SK-N-SH treated with all-trans-retinoic acid at 6 μM for 48 hours (cell line): ENCODE measurements at regions not wholly inside any gene's neighbourhood (a gene's known extent, or its start where the extent isn't known, plus 50 kb on each side); places are given as distances from the start of the nearest gene placed in this dataset.

Experiments used
- ATAC-seq: fragments of 200-7000 bp; cut with Tn5 transposase; 3 replicates; pipeline ENCODE4 v1.9.1; 2020; ENCODE audit warnings: mild to moderate bottlenecking, moderate library complexity
- ARNTL ChIP-seq: fragments of 450-650 bp; formaldehyde crosslinking; IDR thresholded peaks from 2 replicates; pipeline ENCODE4 v1.5.0; 2020; ENCODE audit warnings: low read depth, mild to moderate bottlenecking, moderate library complexity, borderline replicate concordance
- BACH2 ChIP-seq: fragments of 250-450 bp; sonication (Bioruptor Pico); IDR thresholded peaks from 2 replicates; pipeline ENCODE4 v1.9.0; 2021; ENCODE audit warnings: mild to moderate bottlenecking, borderline replicate concordance
- CREB5 ChIP-seq: fragments of 250-450 bp; sonication (Bioruptor Pico); IDR thresholded peaks from 2 replicates; pipeline ENCODE4 v1.5.1; 2020; ENCODE audit warnings: low read depth, mild to moderate bottlenecking, moderate library complexity
- CSDC2 ChIP-seq: fragments of 250-450 bp; sonication (Bioruptor Pico); IDR thresholded peaks from 2 replicates; pipeline ENCODE4 v1.5.0; 2020; ENCODE audit warnings: mild to moderate bottlenecking, moderate library complexity
- CSRNP3 ChIP-seq: fragments of 250-450 bp; sonication (Bioruptor Pico); IDR thresholded peaks from 2 replicates; pipeline ENCODE4 v1.5.1; 2021; ENCODE audit warnings: mild to moderate bottlenecking, moderate library complexity
- ESRRG ChIP-seq: fragments of 250-450 bp; sonication (Bioruptor Pico); IDR thresholded peaks from 2 replicates; pipeline ENCODE4 v1.6.1; 2021; ENCODE audit warnings: mild to moderate bottlenecking
- GLIS3 ChIP-seq: fragments of 250-450 bp; sonication (Bioruptor Pico); IDR thresholded peaks from 2 replicates; pipeline ENCODE4 v1.5.0; 2020; ENCODE audit warnings: mild to moderate bottlenecking, moderate library complexity
- ISL1 ChIP-seq: fragments of 250-450 bp; sonication (Bioruptor Pico); IDR thresholded peaks from 2 replicates; pipeline ENCODE4 v2.1.2; 2022; ENCODE audit warnings: mild to moderate bottlenecking, moderate library complexity
- OSR1 ChIP-seq: fragments of 250-450 bp; sonication (Bioruptor Pico); IDR thresholded peaks from 2 replicates; pipeline ENCODE4 v1.8.0; 2022; ENCODE audit warnings: moderate library complexity, mild to moderate bottlenecking, inconsistent platforms
- PATZ1 ChIP-seq: fragments of 250-450 bp; sonication (Bioruptor Pico); IDR thresholded peaks from 2 replicates; pipeline ENCODE4 v1.8.0; 2020; ENCODE audit warnings: mild to moderate bottlenecking, moderate library complexity, borderline replicate concordance
- POU6F1 ChIP-seq: fragments of 250-450 bp; sonication (Bioruptor Pico); IDR thresholded peaks from 2 replicates; pipeline ENCODE4 v1.8.0; 2021; ENCODE audit warnings: low read depth, mild to moderate bottlenecking, moderate library complexity, borderline replicate concordance
- PPARA ChIP-seq: fragments of 250-450 bp; sonication (Bioruptor Pico); IDR thresholded peaks from 2 replicates; pipeline ENCODE4 v1.5.0; 2020; ENCODE audit warnings: mild to moderate bottlenecking, borderline replicate concordance
- RARB ChIP-seq: fragments of 250-450 bp; sonication (Bioruptor Pico); IDR thresholded peaks from 2 replicates; pipeline ENCODE4 v1.8.0; 2021; ENCODE audit warnings: mild to moderate bottlenecking, moderate library complexity
- SNAI2 ChIP-seq: fragments of 250-450 bp; sonication (Bioruptor Pico); IDR thresholded peaks from 2 replicates; pipeline ENCODE4 v1.5.0; 2020; ENCODE audit warnings: mild to moderate bottlenecking, moderate library complexity
- TCF4 ChIP-seq: fragments of 250-450 bp; sonication (Bioruptor Pico); IDR thresholded peaks from 2 replicates; pipeline ENCODE4 v1.8.0; 2021; ENCODE audit warnings: mild to moderate bottlenecking, moderate library complexity, borderline replicate concordance
- TOX ChIP-seq: fragments of 250-450 bp; sonication (Bioruptor Pico); IDR thresholded peaks from 2 replicates; pipeline ENCODE4 v1.8.0; 2021; ENCODE audit warnings: mild to moderate bottlenecking, moderate library complexity, borderline replicate concordance
- TSHZ2 ChIP-seq: fragments of 250-450 bp; sonication (Bioruptor Pico); IDR thresholded peaks from 2 replicates; pipeline ENCODE4 v1.5.0; 2020; ENCODE audit warnings: mild to moderate bottlenecking, moderate library complexity
- ZC3H10 ChIP-seq: fragments of 250-450 bp; sonication (Bioruptor Pico); IDR thresholded peaks from 2 replicates; pipeline ENCODE4 v1.5.1; 2021; ENCODE audit warnings: mild to moderate bottlenecking, moderate library complexity
- ZFP3 ChIP-seq: fragments of 250-450 bp; sonication (Bioruptor Pico); IDR thresholded peaks from 2 replicates; pipeline ENCODE4 v1.5.0; 2020; ENCODE audit warnings: mild to moderate bottlenecking, moderate library complexity
- ZFP30 ChIP-seq: fragments of 450-650 bp; formaldehyde crosslinking; IDR thresholded peaks from 2 replicates; pipeline ENCODE4 v1.5.0; 2022; ENCODE audit warnings: mild to moderate bottlenecking, moderate library complexity
- ZNF565 ChIP-seq: fragments of 450-650 bp; formaldehyde crosslinking; conservative IDR thresholded peaks from 2 replicates; pipeline ENCODE4 v1.5.0; 2020; ENCODE audit warnings: low read depth, mild to moderate bottlenecking, moderate library complexity
- ZNF70 ChIP-seq: fragments of 450-650 bp; formaldehyde crosslinking; IDR thresholded peaks from 2 replicates; pipeline ENCODE4 v1.5.0; 2020; ENCODE audit warnings: mild to moderate bottlenecking, moderate library complexity
- ZNF8 ChIP-seq: fragments of 450-650 bp; formaldehyde crosslinking; IDR thresholded peaks from 2 replicates; pipeline ENCODE4 v1.5.0; 2020; ENCODE audit warnings: mild to moderate bottlenecking, moderate library complexity

GRCh38 chr20:52817511-52817910 is 154.6 kb upstream of the TSHZ2 start (continued):
- TF ChIP-seq POU6F1 (CRISPR knock-in tag) (no peak), ISL1 (no peak), BACH2 (no peak), PPARA (no peak), RARB (no peak), PATZ1 (CRISPR knock-in tag) (no peak)
- TF ChIP-seq, all 23 proteins: peak for 0

- TF ChIP-seq ARNTL (CRISPR knock-in tag) (no peak), PPARA (no peak), CSDC2 (CRISPR knock-in tag) (no peak), ISL1 (no peak)
- no peak for ATAC-seq
Measured at GRCh38 chr20:52814371-52814770, 157.8 kb upstream of the TSHZ2 start.

GRCh38 chr20:52812231-52812847 is 159.8 kb upstream of the TSHZ2 start:
- ATAC-seq: no peak
- no peak for TF ChIP-seq CREB5 (CRISPR knock-in tag)
- no peak for TF ChIP-seq ISL1
- TF ChIP-seq ZNF70 (CRISPR knock-in tag): no peak
- TF ChIP-seq ZNF8 (CRISPR knock-in tag): no peak
- no peak for TF ChIP-seq ZNF565 (CRISPR knock-in tag)
- TF ChIP-seq SNAI2 (CRISPR knock-in tag): no peak

- ATAC-seq: no peak
- no peak for TF ChIP-seq ZNF8 (CRISPR knock-in tag)
- TF ChIP-seq TCF4: no peak
- TF ChIP-seq TSHZ2 (CRISPR knock-in tag): no peak
- no peak for TF ChIP-seq ZC3H10 (CRISPR knock-in tag)
- TF ChIP-seq POU6F1 (CRISPR knock-in tag): no peak
- no peak for TF ChIP-seq ARNTL (CRISPR knock-in tag)
- TF ChIP-seq ZFP30 (CRISPR knock-in tag): no peak
- no peak for TF ChIP-seq ESRRG (CRISPR knock-in tag)
- TF ChIP-seq TOX (CRISPR knock-in tag): no peak
- no peak for TF ChIP-seq OSR1 (CRISPR knock-in tag)
- TF ChIP-seq GLIS3 (CRISPR knock-in tag): no peak
- no peak for TF ChIP-seq ZFP3 (CRISPR knock-in tag)
- TF ChIP-seq PPARA: no peak
- TF ChIP-seq CSRNP3 (CRISPR knock-in tag): no peak
- no peak for TF ChIP-seq PATZ1 (CRISPR knock-in tag)
- TF ChIP-seq BACH2: no peak
- TF ChIP-seq ZNF565 (CRISPR knock-in tag): no peak
- TF ChIP-seq RARB: no peak
- TF ChIP-seq, all 23 proteins: peak for 0
Measured at GRCh38 chr20:52809003-52809402, 163.2 kb upstream of the TSHZ2 start.
